NCI-H524 treated with DMSO at 0.1 percent for 48 hours (cell line): ENCODE measurements at regions not wholly inside any gene's neighbourhood (a gene's known extent, or its start where the extent isn't known, plus 50 kb on each side); places are given as distances from the start of the nearest gene placed in this dataset.
"Not testable (repeated sequence)": the region's sequence is repeated elsewhere in the genome, so short reads cannot be mapped to it uniquely, and the experiment has no call there.

Experiments used
- DNase-seq: peaks from one replicate; lab custom pipeline; 2025; lab: John Stamatoyannopoulos, UW

DNA sequence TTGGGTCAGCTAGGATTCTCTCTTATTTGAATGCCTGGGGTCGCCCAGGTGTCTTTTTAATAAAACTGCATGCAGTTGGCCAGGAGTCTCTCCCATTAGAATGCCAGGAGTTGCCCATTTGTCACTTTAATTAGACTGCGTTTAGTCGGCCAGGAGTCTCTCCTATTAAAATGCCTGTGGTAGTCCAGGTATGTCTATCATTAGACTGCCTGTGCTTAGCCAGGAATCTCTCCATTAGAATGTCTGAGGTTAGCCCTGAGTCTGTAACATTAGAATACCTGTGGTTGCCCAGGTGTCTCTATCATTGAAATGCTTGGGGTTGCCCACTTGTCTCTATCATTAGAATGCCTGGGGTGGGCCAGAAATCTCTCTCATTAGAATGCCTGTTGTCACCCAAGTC lies 1470.9 kb downstream of the UQCRFS1 start:
- DNase-seq, result no peak

DNA sequence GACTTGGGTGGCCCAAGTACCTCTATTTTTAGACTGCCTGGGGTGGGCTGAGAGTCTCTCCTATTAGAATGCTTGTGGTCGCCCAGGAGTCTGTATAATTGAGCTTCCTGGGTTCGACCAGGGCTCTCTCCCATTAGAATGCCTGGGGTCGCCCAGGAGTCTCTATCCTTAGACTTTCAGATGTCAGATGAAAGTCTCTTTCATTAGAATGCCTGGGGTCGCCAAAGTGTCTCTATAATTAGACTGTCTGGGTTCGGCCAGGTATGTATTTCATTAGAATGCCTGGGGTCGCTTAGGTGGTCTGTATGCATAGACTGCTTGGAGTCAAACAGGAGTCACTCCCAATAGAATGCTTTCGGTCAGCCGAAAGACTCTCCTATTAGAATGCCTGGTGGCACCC lies 1471.7 kb downstream of the UQCRFS1 start:
- DNase-seq, result no peak

DNA sequence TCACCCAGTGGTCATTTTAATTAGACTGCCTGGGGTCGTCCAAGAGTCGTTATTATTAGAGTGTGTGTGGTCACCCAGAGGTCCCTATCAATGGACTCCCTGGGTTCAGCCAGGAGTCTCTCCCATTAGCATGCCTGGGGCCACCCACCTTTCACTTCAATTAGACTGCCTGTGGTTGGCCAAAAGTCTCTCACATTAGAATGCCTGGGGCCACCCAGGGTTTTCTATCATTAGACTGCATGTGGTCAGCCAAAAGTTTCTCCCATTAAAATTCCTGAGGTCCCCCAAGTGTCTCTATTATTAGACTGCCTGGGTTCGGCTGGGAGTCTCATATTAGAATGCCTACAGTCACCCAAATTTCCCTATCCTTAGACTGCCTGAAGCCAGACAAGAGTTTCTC lies 1472.6 kb downstream of the UQCRFS1 start:
- no peak for DNase-seq

DNA sequence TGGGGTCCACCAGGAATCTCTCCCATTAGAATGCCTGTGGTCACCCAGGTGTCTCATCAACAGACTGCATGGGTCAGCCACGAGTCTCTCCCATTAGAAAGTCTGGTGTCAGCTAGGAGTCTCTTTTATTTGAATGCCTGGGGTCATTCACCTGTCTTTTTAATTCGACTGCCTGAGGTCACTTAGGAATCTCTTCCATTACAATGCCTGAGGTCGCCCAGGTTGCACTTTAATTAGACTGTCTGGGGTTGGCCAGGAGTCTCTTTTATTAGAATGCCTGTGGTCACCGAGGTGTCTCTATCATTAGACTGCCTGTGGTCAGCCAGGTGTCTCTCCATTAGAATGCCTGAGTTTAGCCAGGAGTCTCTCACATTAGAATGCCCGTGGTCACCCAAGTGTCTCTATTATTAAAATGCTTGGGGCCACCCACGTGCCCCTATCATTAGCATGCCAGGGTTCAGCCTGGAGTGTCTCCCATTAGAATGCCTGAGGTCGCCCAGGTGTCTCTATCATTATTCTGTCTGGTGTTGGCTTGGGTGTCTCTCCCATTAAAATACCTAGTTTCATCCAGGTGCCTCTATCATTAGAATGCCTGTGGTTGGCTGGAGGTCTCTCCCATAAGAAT lies 1474.3 kb downstream of the UQCRFS1 start:
- no peak for DNase-seq

DNA sequence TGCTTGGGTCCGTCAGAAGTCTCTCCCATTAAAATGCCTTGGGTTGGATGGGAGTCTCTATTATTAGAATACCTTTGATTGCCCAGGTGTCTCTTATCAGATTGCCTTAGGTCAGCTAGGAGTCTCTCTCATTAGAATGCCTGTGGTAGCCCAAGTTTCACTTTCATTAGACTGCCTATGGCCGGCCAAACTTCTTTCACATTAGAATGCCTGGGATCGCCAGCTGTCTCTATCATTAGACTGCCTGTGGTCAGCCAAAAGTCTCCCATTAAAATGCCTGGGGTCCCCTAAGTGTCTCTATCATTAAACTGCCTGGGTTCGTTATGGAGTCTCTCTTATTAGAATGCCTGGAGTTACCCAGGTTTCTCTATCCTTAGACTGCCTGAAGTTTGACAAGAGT lies 1476.7 kb downstream of the UQCRFS1 start:
- no peak for DNase-seq

DNA sequence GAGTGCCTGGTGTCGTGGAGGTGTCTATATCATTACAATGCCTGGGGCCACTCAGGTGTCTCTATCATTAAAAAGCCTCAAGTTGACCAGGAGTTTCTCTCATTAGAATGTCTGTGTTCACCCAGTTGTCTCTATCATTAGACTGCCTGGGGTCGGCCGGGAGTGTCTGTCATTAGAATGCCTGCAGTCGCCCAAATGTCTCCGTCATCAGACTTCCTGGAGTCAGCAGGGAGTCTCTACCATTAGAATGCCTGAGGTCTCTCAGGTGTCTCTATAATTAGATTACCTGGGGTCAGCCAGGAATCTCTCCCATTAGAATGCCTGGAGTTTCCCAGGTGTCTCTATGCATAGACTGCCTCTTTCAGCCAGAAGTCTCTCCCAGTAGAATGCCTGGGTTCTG lies 1477.6 kb downstream of the UQCRFS1 start:
- no peak for DNase-seq

DNA sequence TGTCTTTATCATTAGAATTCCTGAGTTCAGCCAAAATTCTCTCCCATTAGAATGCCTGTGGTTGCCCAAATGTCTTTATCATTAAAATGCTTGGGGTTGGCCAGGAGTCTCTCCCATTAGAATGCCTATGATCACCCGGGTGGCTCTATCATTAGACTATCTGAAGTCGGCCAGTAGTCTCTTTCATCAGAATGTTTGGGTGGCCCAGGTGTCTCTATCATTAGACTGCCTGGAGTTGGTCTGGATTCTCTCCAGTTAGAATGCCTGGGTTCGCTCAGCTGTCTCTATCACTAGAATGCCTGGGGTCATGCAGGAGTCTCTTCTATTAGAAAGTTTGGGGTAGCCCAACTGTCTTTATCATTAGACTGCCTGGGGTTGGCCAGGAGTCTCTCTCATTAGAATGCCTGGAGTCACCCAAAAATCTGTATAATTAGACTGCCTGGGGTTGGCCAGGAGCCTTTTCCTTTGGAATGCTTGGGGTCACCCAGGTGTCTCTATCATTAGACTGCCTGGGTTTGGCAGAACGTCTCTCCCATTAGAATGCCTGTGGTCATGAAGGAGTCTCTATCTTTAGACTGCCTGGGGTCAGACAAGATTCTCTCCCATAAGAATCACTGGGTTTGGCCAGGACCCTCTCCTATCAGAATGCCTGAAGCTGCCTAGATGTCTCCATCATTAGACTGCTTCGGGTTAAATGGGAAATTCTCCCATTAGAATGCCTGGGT lies 1478.3 kb downstream of the UQCRFS1 start:
- no peak for DNase-seq

DNA sequence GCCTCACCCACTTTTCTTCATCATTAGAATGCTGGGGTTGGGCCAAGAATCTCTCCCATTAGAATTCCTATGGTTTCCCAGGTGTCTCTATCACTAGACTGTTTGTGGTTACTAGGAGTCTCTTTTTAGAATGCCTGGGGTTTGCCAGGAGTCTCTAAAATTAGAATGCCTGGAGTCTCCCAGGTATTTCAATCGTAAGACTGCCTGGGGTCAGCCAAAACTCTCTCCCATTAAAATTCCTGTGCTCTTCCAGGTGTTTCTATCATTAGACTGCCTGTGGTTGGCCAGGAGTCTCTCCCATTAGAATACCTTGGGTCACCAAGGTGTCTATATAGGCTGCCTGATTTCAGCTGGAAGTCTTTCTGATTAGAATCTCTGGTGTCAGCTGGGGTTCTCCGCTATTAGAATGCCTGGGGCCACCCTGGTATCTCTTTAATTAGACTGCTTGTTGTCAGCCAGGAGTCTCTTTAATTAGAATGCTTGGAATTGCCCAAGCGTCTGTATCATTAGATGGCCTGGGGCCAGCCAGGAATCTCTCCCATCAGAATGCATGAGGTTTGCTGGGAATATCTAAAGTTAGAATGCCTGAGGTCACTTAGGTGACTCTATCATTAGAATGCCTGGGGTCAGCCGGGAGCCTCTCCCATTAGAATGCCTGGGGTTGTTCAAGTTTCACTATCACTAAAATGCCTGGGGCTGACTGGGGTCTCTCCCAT lies 1479.2 kb downstream of the UQCRFS1 start:
- no peak for DNase-seq

DNA sequence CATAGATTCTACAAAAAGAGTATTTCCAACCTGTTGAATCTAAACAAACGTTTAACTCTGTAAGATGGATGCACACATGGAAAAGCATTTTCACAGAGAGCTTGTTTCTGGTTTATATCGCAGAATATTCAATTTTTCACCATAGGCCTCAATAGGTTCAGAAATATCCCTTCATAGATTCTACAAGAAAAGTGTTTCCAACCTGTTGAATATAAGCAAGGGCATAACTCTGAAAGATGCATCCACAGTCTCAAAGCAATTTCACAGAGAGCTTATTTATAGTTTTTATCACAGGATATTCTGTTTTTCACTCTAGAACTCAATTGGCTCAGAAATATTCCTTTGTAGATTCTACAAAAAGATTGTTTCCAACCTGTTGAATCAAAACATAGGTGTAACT lies 1483.6 kb downstream of the UQCRFS1 start:
- no peak for DNase-seq

DNA sequence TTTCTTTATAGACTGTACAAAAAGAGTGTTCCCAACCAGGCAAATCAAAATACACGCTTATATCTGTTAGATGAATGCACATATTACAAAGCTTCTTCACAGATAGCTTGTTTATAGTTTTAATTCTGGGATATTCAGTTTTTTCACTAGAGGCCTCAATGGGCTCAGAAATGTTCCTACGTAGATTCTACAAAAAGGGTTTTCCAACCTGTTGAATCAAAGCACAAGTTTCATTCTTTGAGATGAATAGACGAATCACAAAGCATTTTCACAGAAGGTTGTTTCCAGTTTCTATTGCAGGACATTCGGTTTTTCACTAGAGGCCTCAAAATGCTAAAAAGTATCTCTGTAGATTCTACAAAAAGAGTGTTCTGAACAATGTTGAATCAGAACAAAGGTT lies 1490.3 kb downstream of the UQCRFS1 start:
- no peak for DNase-seq

DNA sequence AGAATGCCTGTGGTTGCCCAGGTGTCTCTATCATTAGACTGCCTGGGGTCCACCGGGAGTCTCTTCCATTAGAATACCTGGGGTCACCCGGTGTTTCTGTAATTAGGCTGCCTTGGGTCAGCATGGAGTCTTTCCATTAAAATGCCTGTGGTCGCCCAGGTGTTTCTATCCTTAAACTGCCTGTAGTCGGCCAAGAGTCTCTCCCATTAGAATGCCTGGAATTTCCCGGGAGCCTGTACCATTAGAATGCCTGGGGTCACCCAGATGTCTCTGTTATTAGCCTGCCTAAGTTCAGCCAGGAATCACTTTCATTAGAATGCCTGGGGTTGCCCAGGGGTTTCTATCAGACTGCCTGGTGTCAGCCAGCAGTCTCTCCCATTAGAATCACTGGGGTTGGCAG lies 1492.8 kb downstream of the UQCRFS1 start:
- no peak for DNase-seq

DNA sequence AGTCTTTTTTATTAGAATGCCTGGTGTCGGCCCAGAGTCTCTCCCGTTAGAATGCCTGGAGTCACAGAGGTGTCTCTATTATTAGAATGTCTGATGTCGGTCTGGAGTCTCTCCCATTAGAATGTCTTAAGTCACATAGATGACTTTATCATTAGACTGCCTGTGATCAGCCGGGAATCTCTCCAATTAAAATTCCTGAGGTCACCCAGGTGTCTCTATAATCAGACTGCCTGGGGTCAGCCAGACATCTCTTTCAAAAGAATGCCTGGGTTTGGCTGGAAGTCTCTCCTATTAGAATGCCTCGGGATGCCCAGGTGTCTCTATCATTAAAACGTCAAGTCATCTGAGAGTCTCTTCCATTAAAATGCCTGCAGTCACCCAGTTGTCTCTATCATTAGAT lies 1493.9 kb downstream of the UQCRFS1 start:
- DNase-seq, result no peak

DNA sequence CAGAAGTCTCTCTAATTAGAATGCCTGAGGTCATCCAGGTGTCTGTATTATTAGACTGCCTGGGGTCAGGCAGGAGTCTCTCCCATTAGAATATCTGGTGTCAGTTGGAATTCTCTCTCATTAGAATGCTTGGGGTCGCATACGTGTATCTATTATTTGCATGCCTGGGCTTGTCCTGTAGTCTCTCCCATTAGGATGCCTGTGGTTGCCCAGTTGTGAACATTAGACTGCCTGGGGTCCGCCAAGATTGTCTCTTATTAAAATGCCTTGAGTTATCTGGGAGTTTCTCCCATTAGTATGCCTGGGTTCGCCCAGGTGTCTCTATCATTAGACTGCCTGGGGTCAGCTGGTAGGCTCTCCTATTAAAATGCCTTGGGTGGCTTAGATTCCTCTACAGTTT lies 1494.7 kb downstream of the UQCRFS1 start:
- DNase-seq, result no peak

DNA sequence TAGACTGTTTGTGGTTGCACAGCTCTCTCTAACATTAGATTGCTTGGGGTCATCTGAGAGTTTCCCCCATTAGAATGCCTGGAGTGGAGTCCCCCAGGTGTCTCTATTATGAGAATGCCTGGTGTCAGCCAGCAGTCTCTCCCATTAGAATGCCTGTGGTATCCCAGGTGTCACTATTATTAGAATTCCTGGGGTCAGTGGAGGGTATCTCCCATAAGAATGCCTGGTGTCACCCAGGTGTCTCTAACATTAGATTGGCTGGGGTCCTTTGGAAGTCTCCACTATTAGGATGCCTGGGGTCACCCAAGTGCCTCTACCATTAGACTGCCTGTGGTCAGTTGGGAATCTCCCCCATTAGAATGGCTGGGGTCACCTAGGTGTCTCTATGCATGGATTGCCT lies 1495.1 kb downstream of the UQCRFS1 start:
- DNase-seq, result no peak

DNA sequence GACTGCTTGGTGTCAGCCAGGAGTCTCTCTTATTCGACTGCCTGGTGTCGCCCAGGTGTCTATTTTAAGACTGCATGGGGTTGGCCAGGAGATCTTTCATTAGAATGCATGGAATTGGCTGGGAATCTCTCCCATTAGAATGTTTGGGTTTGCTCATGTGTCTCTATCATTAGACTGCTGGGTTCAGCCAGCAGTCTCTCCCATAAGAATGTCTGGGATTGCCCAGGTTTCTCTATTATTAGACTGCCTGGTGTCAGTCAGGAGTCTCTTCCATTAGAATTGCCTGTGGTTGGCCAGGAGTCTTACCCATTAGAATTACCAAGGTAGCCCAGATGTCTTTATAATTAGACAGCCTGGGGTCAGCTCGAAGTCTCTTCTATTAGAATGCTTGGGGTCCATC lies 1496.0 kb downstream of the UQCRFS1 start:
- DNase-seq, result no peak

DNA sequence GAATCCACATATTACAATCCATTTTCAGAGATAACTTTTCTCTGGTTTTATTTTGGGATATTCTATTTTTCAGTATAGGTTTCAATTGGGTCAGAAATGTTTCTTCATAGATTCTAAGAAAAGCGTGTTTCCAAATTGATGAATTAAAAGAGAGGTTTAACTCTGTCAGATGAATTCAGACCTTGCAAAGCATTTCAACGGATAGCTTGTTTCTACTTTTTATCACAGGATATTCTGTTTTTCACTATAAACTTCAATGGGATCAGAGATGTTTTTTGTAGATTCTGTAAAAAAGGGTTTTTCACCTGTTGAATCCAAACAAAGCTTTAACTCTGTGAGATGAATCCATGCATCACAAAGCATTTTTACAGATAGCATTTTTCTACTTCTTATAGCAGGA lies 1498.1 kb downstream of the UQCRFS1 start:
- no peak for DNase-seq

DNA sequence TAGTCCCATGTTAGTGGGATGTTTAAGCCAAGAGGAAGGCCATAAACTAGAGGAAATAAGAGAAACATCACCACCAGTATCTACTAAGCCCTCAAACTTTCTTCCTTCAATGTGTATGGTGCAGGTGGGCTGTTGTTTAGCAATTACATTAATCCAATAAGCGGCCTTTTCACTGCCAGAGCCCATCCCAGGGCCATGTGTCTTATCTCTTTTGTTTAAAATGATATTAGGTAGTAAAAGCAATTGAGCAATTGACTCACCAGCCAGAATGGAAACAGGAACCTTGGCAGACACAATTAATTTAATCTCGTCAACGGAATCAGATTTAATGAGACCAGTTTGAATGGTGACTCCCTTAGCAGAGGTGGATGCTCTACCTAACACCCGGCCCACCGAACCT lies 1503.5 kb downstream of the UQCRFS1 start:
- no peak for DNase-seq

DNA sequence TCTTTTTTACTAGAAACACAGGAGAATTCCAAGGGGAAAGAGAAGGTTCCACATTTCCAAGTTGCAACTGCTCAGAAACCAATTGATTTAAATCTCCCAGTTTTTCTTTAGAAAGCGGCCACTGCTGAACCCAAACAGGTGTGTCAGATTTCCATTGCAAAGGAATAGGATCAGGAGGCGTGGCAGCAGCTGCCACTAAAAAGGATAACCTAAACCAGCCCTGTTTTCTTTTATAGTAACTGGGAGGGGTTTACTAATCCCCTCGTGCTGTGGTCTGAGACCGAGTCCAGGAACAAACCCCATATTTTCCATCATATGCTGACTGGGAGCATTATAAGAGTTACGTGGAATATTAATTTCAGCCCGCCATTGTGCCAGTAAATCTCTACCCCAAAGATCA lies 1504.0 kb downstream of the UQCRFS1 start:
- not testable (repeated sequence) for DNase-seq

DNA sequence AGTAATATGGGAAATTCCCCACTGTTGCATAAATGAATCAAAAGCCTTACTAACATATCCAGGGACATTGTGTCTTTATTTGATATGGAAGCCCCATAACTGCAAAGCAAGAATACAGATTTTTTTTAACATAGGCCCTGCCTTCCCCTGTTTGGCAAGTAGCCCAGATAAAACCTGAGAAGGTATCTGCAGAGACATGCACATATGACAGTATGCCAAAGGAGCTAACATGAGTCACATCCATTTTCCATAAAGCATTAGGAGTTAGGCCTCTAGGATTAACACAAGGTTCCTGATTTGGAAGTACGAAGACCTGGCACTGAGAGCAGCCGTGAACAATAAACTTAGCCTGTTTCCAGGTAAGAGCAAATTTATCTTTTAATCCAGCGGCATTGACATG lies 1505.9 kb downstream of the UQCRFS1 start:
- DNase-seq, result not testable (repeated sequence)

DNA sequence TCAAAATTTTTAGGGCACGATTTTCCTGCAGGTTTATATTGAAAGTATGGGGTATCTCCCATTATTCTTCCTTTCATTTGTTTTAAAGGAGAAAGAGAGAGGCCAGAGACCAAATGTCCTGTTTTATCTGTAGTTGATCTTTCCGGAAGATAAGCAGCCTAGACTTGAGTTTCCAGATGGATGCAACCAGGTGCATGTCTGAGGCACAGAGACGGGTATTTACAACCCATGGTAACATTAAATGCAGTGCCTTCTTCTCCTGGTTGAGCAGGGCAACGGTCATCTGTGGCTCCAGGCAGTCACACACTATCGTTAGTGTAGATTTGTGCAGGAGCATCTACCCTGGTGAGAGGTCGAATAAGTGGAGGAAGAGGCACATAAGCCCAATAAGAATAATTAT lies 1507.1 kb downstream of the UQCRFS1 start:
- DNase-seq, result no peak

DNA sequence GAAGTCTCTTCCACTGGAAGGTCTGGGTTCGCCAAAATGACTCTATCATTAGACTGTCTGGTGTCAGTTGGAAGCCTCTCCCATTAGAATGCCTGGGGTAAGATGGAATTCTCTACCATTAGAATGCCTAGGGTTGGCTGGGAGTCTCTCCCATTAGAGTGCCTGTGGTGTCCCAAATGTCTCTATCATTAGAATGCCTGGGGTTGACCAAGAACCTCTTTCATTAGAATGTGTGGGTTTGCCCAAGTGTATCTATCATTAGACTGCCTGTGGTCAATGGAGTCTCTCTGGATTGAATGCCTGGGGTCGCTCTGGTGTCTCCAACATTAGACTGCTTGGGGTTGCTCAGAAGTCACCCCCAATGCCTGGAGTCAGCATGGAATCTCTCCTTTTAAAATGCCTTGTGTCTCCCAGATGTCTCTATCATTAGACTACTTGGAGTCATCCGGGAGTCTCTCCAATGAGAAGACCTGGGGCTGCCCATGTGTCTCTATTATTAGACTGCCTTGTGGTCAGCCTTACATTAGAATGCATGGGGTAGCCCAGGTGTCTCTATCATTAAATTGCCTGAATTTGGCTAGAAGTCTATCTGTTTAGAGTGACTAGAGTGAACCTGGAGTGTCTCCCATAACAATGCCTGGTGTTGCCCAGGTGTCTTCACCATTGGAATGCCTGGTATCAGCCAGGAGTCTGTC lies 1518.4 kb downstream of the UQCRFS1 start:
- no peak for DNase-seq

DNA sequence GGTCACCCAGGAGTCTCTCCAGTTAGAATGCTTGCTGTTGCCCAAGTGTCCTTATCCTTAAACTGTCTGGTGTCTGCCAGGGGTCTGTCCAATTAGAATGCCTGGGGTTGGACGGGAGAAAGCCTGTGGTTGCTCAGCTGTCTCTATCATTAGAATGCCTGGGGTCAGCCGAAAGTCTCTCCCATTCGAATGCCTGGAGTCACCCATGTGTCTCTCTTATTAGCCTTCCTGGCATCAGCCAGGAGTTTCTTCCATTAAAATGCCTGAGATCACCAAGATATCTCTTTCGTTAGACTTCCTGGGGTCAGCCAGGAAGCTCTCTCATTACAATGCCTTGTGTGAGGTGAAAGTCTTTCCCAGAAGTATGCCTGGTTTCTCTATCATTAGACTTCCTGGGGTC lies 1521.0 kb downstream of the UQCRFS1 start:
- no peak for DNase-seq

DNA sequence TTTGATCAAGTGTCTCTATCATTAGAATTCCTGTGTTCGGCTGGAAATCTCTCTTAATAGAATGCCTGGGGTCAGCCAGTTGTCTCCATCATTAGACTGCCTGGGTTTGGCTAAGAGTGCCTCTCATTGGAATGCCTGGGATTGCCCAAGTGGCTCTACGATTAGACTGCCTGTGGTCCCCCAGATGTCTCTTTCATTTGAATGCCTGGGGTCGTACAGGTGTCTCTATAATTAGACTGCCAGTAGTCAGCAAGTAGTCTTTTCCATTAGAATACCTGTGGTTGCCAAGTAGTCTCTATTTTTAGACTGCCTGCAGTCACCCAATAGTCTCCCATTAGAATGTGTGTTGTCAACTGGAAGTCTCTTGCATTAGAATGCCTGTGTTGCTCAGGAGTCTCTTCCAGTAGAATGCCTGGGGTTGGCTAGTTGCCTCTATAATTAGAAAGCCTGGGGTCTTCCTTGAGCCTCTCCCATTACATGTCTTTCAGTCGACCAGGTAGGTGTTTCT lies 1523.2 kb downstream of the UQCRFS1 start:
- no peak for DNase-seq
